GM23248 (cell line): ENCODE measurements at regions not wholly inside any gene's neighbourhood (a gene's known extent, or its start where the extent isn't known, plus 50 kb on each side); places are given as distances from the start of the nearest gene placed in this dataset.

Experiments used
- EZH2 ChIP-seq: fragments of 200-600 bp; sonication (generic); IDR thresholded peaks from 2 replicates; pipeline ENCODE4 v1.6.1; 2018; ENCODE audit warnings: antibody characterized with exemption, mild to moderate bottlenecking; ENCODE audit not compliant: insufficient read depth, poor library complexity, severe bottlenecking
- EZH2phosphoT487 ChIP-seq: fragments of 200-600 bp; sonication (generic); IDR thresholded peaks from 2 replicates; pipeline ENCODE4 v1.6.1; 2018; ENCODE audit warnings: antibody characterized with exemption, moderate library complexity, mild to moderate bottlenecking, low read depth; ENCODE audit not compliant: insufficient read depth

GRCh38 chr6:103862297-103862696 lies 997.4 kb downstream of the HACE1 start:
- TF ChIP-seq EZH2phosphoT487 (no peak), EZH2 (no peak)
